ENCODE measurements at regions not wholly inside any gene's neighbourhood (a gene's known extent, or its start where the extent isn't known, plus 50 kb on each side); places are given as distances from the start of the nearest gene placed in this dataset.
"Not testable (repeated sequence)": the region's sequence is repeated elsewhere in the genome, so short reads cannot be mapped to it uniquely, and the experiment has no call there.

GRCh38 chr16:16624367-16624766 lies 245.4 kb downstream of the NPIPA7 start:
- not testable (repeated sequence) for DNase-seq

GRCh38 chr16:16625140-16625539 lies 246.2 kb downstream of the NPIPA7 start:
- not testable (repeated sequence) for DNase-seq

DNA sequence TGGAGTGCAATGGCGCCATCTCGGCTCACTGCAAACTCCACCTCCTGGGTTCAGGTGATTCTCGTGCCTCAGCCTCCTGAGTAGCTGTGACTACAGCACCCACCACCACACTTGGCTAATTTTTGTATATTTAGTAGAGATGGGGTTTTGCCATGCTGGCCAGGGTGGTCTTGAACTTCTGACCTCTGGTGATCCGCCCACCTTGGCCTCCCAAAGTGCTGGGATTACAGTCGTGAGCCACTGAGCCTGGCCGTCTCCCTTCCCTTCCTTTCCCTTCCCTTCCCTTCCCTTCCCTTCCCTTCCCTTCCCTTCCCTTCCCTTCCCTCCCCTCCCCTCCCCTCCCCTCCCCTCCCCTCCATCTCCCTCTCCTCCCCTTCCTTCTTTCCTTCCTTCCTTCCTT lies 248.9 kb downstream of the NPIPA7 start:
- not testable (repeated sequence) for DNase-seq

DNA sequence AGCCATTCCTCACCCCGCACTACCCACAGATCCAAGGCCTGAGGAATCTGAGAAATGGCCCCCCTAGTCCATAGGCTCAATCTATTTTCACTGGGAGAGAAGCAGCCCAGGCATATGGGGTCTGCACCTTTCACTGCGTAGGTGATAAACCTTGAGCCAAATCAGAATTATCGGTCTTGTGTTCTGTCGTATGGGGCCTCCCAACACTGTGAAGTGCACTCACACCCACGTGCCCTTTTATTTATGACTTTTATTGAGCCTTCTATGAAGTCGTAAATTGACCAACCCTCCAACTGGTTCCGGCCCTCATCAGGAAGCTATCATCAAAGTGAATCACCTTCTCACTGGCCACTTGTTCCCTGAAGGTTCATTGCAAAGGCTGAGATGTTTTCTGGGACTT lies 259.3 kb downstream of the NPIPA7 start:
- not testable (repeated sequence) for DNase-seq

GRCh38 chr16:16638714-16639113 lies 259.8 kb downstream of the NPIPA7 start:
- DNase-seq = not testable (repeated sequence)

DNA sequence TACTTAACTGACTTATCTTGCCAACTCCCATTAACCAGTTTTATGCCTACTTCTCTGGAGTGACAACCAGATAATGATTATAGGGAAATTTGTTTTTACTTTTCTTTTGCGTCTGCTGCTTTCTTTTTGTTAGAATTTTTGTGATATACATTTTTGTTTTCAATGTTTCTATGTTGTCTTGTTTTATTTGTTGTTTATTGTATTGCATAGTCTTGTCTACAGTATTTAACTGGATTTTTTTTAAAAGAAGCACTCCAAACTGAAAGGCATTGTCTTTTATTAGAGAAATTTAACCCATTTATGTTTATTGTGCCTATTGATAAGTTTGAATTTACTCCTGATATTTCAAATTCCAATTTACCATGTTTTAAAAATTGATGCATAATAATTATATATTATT lies 264.9 kb downstream of the NPIPA7 start:
- DNase-seq = not testable (repeated sequence)

- not testable (repeated sequence) for DNase-seq
Measured at GRCh38 chr16:16648002-16648401, 269.1 kb downstream of the NPIPA7 start.

GRCh38 chr16:16672180-16672812 lies 293.4 kb downstream of the NPIPA7 start:
- not testable (repeated sequence) for DNase-seq

GRCh38 chr16:16674820-16675219 lies 295.9 kb downstream of the NPIPA7 start:
- DNase-seq = not testable (repeated sequence)

DNA sequence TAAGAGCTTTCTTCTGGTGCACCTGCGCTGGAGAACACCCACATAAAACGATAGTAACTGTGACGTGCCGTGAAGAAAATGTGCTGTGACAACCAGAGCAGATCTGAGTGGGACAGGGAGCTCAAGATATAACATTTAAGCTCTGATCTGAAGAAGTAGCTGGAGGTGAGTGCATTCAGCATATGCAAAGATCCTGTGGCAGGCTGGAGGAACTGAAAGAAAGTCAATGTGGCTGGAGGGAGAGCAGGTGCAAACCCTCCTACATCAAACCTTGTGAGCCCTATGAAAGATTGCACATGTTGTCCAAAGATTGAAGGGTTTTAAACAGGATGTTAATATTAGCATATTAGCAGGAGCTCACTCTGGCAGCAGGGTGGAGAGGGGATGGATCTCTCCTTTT lies 342.9 kb downstream of the NPIPA7 start:
- DNase-seq = not testable (repeated sequence)

- not testable (repeated sequence) for DNase-seq
Measured at GRCh38 chr16:16722666-16723065, 343.7 kb downstream of the NPIPA7 start.

DNA sequence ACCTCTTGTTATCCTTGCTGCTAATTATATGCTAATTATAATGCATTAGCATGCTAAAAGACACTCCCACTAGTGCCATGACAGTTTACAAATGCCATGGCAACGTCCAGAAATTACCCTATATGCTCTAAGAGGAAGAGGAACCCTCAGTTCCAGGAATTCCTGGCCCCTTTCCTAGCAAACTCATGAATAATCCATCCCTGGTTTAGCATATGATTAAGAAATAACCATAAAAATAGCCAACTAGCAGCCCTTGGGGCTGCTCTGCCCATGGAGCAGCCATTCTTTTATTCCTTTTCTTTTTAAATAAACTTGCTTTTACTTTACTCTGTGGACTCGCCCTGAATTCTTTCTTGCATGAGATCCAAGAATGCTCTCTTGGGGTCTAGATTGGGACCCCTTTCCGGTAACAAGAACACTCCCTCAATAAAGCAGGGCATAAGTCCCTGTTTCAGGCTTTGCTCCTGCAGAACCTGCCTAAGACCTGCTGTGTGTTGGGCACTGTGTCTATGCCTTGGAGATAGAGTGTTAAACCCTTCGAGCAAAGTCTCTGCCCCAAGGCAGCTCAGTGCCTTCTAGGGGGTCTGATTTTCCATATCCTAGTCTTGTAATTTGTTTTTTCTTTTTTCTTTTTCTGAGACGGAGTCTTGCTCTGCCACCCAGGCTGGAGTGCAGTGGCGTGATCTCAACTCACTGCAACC lies 345.0 kb downstream of the NPIPA7 start:
- DNase-seq = not testable (repeated sequence)

GRCh38 chr16:16727048-16727447 lies 348.1 kb downstream of the NPIPA7 start:
- DNase-seq = not testable (repeated sequence)

- DNase-seq = not testable (repeated sequence)
Measured at GRCh38 chr16:16742573-16742972, 363.6 kb downstream of the NPIPA7 start.

DNA sequence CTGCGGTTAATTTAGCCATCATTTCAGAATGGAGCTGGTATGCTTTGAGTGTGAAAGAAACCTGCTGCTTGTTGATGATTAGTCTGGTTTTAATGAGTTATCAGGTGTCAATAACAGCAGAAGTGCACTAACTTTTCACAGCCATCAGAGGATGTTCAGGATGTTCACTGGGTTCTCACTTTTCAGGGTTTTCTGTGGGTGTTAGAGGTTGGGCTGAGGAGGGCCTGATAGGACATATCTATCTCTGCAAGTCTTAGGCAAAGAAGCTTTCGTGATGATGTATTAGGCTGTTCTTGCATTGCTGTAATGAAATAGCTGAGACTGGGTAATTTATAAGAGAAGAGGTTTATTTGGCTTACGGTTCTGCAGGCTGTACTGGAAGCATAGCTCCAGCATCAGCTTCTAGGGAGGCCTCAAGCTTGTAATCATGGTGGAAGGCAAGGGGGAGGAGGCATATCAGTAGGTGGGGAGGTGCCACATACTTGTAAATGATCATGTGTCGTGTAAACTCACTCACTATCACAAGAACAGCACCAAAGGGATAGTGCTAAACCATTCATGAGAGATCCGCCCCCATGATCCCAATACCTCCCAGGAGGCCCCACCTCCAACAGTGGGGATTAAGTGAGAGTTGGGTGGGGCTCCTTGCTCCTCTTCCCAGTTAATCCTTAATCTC lies 376.2 kb downstream of the NPIPA7 start:
- not testable (repeated sequence) for DNase-seq

DNA sequence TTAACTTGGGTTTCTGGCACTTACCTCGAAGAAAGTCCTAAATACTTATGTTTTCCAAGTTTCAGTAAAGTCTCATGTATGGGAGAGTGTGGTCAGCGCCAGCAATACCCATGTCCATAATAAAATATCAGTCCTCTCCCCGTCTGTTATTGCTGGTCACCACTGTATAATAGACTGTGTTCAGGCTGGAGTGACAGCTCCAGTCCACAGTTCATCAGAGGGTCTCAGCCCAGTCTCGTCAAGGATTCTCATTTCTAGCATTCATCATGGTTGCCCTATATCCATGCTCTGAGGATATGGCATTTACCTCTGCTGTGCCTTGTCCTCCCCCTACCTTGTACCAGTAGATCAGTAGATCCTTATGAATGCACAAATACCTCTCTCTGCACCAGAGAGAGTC lies 384.5 kb downstream of the NPIPA7 start:
- no peak for DNase-seq

- not testable (repeated sequence) for DNase-seq
Measured at GRCh38 chr16:16770717-16771116, 391.8 kb downstream of the NPIPA7 start.

DNA sequence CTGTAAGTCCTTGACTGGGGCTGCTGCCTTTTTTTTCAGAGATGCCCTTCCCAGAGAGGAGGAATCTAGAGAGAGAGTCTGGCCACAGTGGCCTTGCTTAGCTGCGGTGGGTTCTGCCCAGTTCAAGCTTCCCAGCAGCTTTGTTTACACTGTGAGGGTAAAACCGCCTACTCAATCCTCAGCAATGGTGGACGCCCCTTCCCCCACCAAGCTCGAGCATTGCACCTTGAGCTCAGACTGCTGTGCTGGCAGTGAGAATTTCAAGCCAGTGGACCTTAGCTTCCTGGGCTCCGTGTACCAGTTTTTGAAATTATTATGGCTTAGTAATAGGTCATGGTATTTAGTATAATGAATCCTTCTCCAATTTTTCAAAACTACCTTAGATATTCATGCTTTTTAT lies 395.4 kb downstream of the NPIPA7 start:
- DNase-seq = no peak

DNA sequence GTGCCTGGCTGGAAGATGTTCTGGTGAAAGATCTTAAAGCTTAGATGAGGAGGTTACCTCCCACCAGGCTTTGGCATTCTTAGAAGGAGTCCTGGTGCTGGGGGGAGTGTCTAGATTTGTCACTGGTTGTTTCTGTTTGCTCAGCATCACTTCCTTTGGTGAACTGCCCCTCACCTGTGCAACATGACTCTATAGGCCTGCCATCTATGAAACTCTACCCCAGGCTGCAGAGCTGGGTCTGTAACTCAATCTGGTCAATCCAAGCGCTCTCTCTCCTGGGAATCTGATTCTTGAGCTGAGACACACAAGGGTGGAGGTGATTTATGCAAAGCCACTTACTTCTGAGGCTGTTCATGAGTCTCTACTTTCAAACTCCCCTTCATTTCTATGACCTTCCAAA lies 399.4 kb downstream of the NPIPA7 start:
- DNase-seq = no peak

DNA sequence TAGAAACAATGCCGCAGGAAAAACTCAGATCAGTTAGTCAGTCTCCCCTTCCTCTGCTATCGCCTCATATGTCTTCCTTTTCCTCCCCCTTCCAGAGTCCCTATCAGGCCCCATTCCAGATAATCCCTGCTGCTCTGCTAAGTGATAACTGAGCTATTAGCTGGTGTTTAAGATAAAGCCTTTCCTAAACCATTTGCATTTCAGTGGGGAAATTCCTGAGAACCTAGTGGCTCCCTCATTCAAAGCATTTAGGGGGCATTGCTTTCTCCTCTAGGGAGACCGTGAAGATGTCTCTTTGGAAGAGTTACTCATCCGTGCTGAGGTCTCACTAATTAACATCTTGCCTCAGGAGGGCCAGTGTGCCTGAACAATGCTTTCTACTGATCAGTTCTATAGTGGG lies 401.6 kb downstream of the NPIPA7 start:
- no peak for DNase-seq

GRCh38 chr16:16782153-16782552 lies 403.2 kb downstream of the NPIPA7 start:
- no peak for DNase-seq

- DNase-seq = no peak
Measured at GRCh38 chr16:16788004-16788403, 409.1 kb downstream of the NPIPA7 start.

GRCh38 chr16:16790597-16790996 lies 411.7 kb downstream of the NPIPA7 start:
- no peak for DNase-seq

- no peak for DNase-seq
Measured at GRCh38 chr16:16791051-16791450, 412.1 kb downstream of the NPIPA7 start.

Measured in DMS79 treated with DMSO at 0.1 percent for 48 hours (cell line).